Bronchial epithelial cell (primary cell): ENCODE measurements at regions not wholly inside any gene's neighbourhood (a gene's known extent, or its start where the extent isn't known, plus 50 kb on each side); places are given as distances from the start of the nearest gene placed in this dataset.

Experiments used
- DNase-seq: peaks from one replicate; pipeline ENCODE4 v3.0.0-alpha.2; 2010; ENCODE audit warnings: low read depth
- FAIRE-seq: peaks from 2 replicates; lab custom pipeline; 2011; peaks lifted over from hg19 to GRCh38; lab: Jason Lieb, UNC
- H3K27me3 ChIP-seq: 2 replicates; pipeline ENCODE4 v1.5.1; 2011; ENCODE audit warnings: low read length; ENCODE audit not compliant: control insufficient read depth, insufficient read depth
- H3K36me3 ChIP-seq: 2 replicates; pipeline ENCODE4 v1.5.1; 2011; ENCODE audit warnings: low read length; ENCODE audit not compliant: control insufficient read depth, insufficient read depth
- H3K4me3 ChIP-seq: 2 replicates; pipeline ENCODE4 v1.5.1; 2011; ENCODE audit warnings: mild to moderate bottlenecking, low read depth, low read length, control low read depth
- CTCF ChIP-seq: IDR thresholded peaks from 2 replicates; pipeline ENCODE4 v1.5.1; 2011; ENCODE audit warnings: mild to moderate bottlenecking, moderate library complexity, low read length, control low read depth, inconsistent platforms; ENCODE audit not compliant: insufficient read depth, severe bottlenecking

GRCh38 chr1:221801773-221802516 lies 60.1 kb upstream of the DUSP10 start:
- no peaks in the 10 kb centered on the region for H3K27me3 ChIP-seq
- no peak overlapping the region for H3K4me3 ChIP-seq
- peak; percentile 94 for DNase-seq
- no peak for TF ChIP-seq CTCF
- no peak for FAIRE-seq
- no peaks in the 10 kb centered on the region for H3K36me3 ChIP-seq

- FAIRE-seq = no peak
- H3K4me3 ChIP-seq = no peak overlapping the region
- no peak for TF ChIP-seq CTCF
- no peaks in the 10 kb centered on the region for H3K36me3 ChIP-seq
- H3K27me3 ChIP-seq = no peaks in the 10 kb centered on the region
- no peak for DNase-seq
These were observed 59.4 kb upstream of the DUSP10 start for GRCh38 chr1:221801251-221801661.

- DNase-seq = no peak
- Histone ChIP-seq H3K27me3 (no peaks in the 10 kb centered on the region), H3K36me3 (no peaks in the 10 kb centered on the region), H3K4me3 (no peak overlapping the region)
- no peak for FAIRE-seq
- TF ChIP-seq CTCF = no peak
These were observed 58.9 kb upstream of the DUSP10 start for GRCh38 chr1:221800831-221801230.

GRCh38 chr1:221797506-221797905 lies 55.6 kb upstream of the DUSP10 start:
- Histone ChIP-seq H3K36me3 (no peaks in the 10 kb centered on the region), H3K4me3 (no peak overlapping the region), H3K27me3 (no peaks in the 10 kb centered on the region)
- FAIRE-seq = no peak
- TF ChIP-seq CTCF = no peak
- DNase-seq = no peak

- FAIRE-seq = no peak
- Histone ChIP-seq H3K36me3 (no peaks in the 10 kb centered on the region), H3K4me3 (no peak overlapping the region), H3K27me3 (no peaks in the 10 kb centered on the region)
- TF ChIP-seq CTCF = no peak
- no peak for DNase-seq
These were observed 54.8 kb upstream of the DUSP10 start for GRCh38 chr1:221796700-221797099.

GRCh38 chr1:221795380-221795779 lies 53.5 kb upstream of the DUSP10 start:
- TF ChIP-seq CTCF = no peak
- FAIRE-seq = no peak
- Histone ChIP-seq H3K36me3 (no peaks in the 10 kb centered on the region), H3K4me3 (no peak overlapping the region), H3K27me3 (no peaks in the 10 kb centered on the region)
- no peak for DNase-seq
